ENCODE measurements at regions not wholly inside any gene's neighbourhood (a gene's known extent, or its start where the extent isn't known, plus 50 kb on each side); places are given as distances from the start of the nearest gene placed in this dataset.

DNA sequence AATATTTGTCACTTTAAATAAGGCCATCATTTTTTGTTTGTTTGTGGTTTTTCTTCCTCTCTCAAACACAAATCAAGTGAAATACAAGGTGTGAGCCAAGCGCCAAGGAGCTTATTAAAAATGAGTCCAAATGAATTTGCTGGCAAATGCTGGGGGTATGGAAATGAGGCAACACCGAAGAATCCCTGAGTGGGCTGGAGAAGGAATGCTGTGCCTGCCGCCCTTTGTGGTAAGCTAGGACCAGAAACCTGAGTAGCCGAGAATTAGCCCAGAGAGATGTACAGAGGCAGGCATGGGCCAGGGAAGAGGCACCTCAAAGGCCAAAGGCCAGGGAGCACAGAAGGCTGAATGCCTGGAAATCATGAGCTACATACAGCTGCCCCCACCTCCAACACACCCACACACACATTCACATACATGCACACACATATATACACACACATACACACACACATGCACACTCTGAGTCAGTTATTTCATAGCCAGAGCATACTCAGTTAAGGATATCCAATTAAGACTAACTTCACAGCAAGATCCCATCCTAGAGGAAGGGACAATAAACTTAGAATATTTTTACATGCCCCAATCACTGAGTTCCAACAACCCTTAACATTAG, 266.1 kb upstream of the DYNLRB2 start:
- TF ChIP-seq, protein P1, sequence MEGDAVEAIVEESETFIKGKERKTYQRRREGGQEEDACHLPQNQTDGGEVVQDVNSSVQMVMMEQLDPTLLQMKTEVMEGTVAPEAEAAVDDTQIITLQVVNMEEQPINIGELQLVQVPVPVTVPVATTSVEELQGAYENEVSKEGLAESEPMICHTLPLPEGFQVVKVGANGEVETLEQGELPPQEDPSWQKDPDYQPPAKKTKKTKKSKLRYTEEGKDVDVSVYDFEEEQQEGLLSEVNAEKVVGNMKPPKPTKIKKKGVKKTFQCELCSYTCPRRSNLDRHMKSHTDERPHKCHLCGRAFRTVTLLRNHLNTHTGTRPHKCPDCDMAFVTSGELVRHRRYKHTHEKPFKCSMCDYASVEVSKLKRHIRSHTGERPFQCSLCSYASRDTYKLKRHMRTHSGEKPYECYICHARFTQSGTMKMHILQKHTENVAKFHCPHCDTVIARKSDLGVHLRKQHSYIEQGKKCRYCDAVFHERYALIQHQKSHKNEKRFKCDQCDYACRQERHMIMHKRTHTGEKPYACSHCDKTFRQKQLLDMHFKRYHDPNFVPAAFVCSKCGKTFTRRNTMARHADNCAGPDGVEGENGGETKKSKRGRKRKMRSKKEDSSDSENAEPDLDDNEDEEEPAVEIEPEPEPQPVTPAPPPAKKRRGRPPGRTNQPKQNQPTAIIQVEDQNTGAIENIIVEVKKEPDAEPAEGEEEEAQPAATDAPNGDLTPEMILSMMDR (IDR thresholded peaks at IDR 0.05): no peak
- no peak overlapping the region for H3K4me3 Mint-ChIP-seq
- POLR2A ChIA-PET: interaction anchor here (0.7 kb wide), 1 partner anchor 1444 kb away, joined by 3 read pairs; no protein-coding TSS in a partner anchor
- peaks cover 2% of the 10 kb centered on the region for H3K4me1 Mint-ChIP-seq (ENCODE audit: low read depth)
- H3K9me3 Mint-ChIP-seq: no peaks in the 10 kb centered on the region
- H3K27me3 Mint-ChIP-seq: peaks cover 4% of the 10 kb centered on the region
- DNase-seq (no peak), ATAC-seq (no peak)
- intact Hi-C loops (cut with micrococcal nuclease): no loop called here
- CTCF ChIA-PET: interaction anchor here (1.0 kb wide), 1 partner anchor 209 kb away, joined by 3 read pairs; no protein-coding TSS in a partner anchor
- no peaks in the 10 kb centered on the region for H3K36me3 Mint-ChIP-seq (ENCODE audit: low read depth)
- H3K27ac Mint-ChIP-seq: no peak overlapping the region

DNA sequence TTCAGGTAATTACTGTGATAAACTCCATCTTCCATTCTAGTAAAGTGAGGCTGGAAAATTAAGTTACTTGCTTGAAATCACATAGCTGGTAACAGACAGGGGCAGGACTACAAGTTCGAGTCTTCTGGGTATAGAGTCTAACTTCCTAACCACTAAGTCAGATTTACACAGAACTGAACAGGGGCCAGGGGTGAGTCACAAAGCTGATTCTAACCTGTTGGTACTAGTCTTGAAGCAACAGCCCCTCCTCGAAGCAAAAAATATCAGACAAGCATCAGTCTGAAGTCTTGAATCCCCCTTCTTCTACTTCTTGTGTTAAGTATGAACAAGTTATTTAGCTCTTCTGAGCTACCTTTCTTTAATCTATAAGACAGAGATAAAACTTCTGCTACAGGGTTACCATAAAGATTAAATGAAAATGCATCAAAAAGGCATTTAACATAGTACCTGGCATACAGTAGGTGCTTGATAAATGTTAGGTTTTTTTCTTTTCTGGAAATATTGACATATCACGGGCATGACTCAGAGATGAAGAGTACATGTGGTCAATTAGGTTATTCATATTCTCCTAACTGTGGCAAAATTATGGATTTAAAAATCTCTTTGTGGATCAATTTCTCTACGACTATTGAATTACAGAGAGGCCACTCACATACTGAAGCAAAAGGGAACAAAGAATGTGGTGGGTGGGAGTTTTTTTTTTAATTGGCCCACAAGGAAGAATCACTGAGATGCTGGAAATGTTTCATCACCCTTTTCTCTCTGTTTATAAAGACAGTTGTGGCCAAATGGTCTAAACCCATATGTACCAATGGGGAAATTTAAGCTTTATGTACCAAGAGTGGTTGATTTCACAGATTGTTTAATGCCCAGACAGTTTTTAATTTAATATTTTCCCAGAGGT, 266.9 kb upstream of the DYNLRB2 start:
- no peak overlapping the region for H3K27ac Mint-ChIP-seq
- intact Hi-C loops (cut with micrococcal nuclease): no loop called here
- H3K9me3 Mint-ChIP-seq: no peaks in the 10 kb centered on the region
- ATAC-seq (peak; percentile 70), DNase-seq (peak; percentile 10)
- H3K4me1 Mint-ChIP-seq (ENCODE audit: low read depth): peaks cover 2% of the 10 kb centered on the region
- peaks cover 4% of the 10 kb centered on the region for H3K27me3 Mint-ChIP-seq
- no peak overlapping the region for H3K4me3 Mint-ChIP-seq
- TF ChIP-seq, protein P1 (IDR thresholded peaks at IDR 0.05): no peak
- no peaks in the 10 kb centered on the region for H3K36me3 Mint-ChIP-seq (ENCODE audit: low read depth)
- CTCF ChIA-PET: interaction anchor here (1.0 kb wide), 1 partner anchor 209 kb away, joined by 3 read pairs; no protein-coding TSS in a partner anchor
- POLR2A ChIA-PET: interaction anchor here (0.7 kb wide), 1 partner anchor 1443 kb away, joined by 3 read pairs; no protein-coding TSS in a partner anchor

DNA sequence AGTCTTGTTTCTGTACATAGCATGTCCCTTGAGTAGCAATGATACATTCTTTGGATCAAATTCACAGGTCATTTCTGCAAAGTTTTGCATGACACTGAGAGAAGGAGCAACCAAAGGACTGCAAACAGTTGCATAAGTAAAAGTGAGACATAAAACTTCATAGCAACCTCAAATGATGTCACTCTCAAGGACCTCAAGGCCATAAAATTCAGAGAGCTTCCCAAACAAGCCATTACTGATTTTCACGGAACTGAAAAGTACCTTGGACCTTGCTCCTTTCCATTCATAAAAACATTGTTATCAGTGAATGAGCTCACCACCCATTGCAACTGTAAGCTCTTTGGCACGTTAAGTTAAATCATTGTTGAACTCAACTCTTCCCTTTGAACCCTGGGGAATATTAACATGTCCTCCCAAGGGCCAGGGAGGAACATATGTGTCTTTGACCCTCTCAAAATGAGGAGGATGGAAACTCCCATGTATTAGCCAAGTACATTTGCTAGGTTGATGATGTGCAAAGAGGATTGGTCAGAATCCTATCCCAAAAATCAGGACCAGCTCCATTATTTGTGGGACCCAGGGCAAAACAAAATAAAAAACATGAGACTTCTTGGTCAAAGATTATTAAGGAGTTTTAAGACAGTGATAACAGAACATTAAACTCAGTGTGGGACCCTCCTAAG, 275.0 kb upstream of the DYNLRB2 start:
- TF ChIP-seq, protein P1 (IDR thresholded peaks at IDR 0.05): no peak
- H3K27ac Mint-ChIP-seq: no peak overlapping the region
- H3K9me3 Mint-ChIP-seq: no peaks in the 10 kb centered on the region
- H3K27me3 Mint-ChIP-seq: peaks cover 11% of the 10 kb centered on the region
- ATAC-seq (no peak), DNase-seq (no peak)
- H3K36me3 Mint-ChIP-seq (ENCODE audit: low read depth): no peaks in the 10 kb centered on the region
- CTCF ChIA-PET: no interaction called here
- H3K4me1 Mint-ChIP-seq (ENCODE audit: low read depth): no peaks in the 10 kb centered on the region
- H3K4me3 Mint-ChIP-seq: no peak overlapping the region
- intact Hi-C loops (cut with micrococcal nuclease): no loop called here
- POLR2A ChIA-PET: no interaction called here

DNA sequence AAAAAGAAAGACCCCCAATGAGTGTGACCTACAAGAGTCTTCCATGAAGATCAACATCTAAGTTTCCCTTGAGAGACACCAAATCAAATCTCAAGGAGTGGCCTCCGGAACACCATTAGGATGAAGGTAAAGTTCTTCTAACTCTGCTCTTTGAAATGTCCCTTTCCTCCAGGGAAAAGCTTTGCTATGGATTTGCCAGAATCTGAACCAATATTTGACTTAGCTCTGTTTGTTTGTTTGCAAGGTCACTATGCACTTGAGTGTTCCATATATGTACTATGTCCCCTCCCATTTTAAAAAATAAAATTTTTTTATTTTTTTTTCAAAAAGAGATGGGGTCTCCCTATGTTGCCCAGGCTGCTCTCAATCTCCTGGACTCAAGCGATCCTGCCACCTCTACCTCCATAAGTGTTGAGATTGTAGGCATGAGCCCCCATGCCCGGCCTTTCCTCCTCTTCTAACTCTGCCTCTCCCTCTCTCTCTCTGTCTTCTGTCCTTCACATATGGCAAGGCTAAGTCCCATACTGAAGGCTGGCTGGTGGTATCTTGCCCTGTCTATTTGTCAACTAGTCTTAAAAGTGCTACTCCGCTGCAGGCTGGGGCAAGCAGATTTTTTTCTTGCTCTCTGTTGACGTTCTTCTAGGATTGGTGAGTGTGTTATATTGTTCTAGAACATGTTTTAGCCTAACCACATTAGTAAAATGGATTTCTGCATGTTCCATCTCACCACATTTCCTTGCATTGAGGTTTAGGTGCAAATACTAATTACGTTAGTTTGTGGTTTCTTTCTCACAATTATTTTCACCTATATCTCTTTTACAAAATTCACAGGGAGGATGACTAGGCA, 276.7 kb upstream of the DYNLRB2 start:
- TF ChIP-seq, protein P1 (IDR thresholded peaks at IDR 0.05): no peak
- Mint-ChIP-seq H3K4me3 (no peak overlapping the region), H3K27me3 (peaks cover 11% of the 10 kb centered on the region), H3K27ac (no peak overlapping the region), H3K9me3 (no peaks in the 10 kb centered on the region), H3K36me3 (ENCODE audit: low read depth) (no peaks in the 10 kb centered on the region), H3K4me1 (ENCODE audit: low read depth) (no peaks in the 10 kb centered on the region)
- ATAC-seq (no peak), DNase-seq (peak; percentile 1)
- CTCF ChIA-PET: no interaction called here
- intact Hi-C loops (cut with micrococcal nuclease): no loop called here
- POLR2A ChIA-PET: no interaction called here
